Activated T-cell treated with anti-CD3 and anti-CD28 coated beads, Interleukin-2, amount 50 U/mL, for 48 hours (primary cell): ENCODE measurements at regions not wholly inside any gene's neighbourhood (a gene's known extent, or its start where the extent isn't known, plus 50 kb on each side); places are given as distances from the start of the nearest gene placed in this dataset.

ENCODE experiments used
- DNase-seq, 2 experiments: peaks; one replicate each; pipeline ENCODE4 v3.0.0-alpha.2; 2020

- DNase-seq, result no peak
Observed at GRCh38 chr20:16951876-16952275, 203.7 kb downstream of the OTOR start.

- DNase-seq, result no peak
Observed at GRCh38 chr20:16952965-16953364, 204.8 kb downstream of the OTOR start.

- no peak for DNase-seq
Observed at GRCh38 chr20:16953858-16954257, 205.7 kb downstream of the OTOR start.

GRCh38 chr20:16955462-16955861 lies 207.3 kb downstream of the OTOR start:
- no peak for DNase-seq

- DNase-seq, result no peak
Observed at GRCh38 chr20:16955971-16956370, 207.8 kb downstream of the OTOR start.

- no peak for DNase-seq
Observed at GRCh38 chr20:16965401-16965800, 217.2 kb downstream of the OTOR start.

- DNase-seq, result no peak
Observed at GRCh38 chr20:16966276-16966880, 218.2 kb downstream of the OTOR start.

GRCh38 chr20:16968099-16968498 lies 219.9 kb downstream of the OTOR start:
- no peak for DNase-seq

- no peak for DNase-seq
Observed at GRCh38 chr20:16970776-16971175, 222.6 kb downstream of the OTOR start.

- no peak for DNase-seq
Observed at GRCh38 chr20:16974080-16974854, 226.1 kb downstream of the OTOR start.

- no peak for DNase-seq
Observed at GRCh38 chr20:16974855-16975162, 226.7 kb downstream of the OTOR start.

- no peak for DNase-seq
Observed at GRCh38 chr20:16975682-16976081, 227.5 kb downstream of the OTOR start.

- no peak for DNase-seq
Observed at GRCh38 chr20:16978497-16978896, 230.3 kb downstream of the OTOR start.

- no peak for DNase-seq
Observed at GRCh38 chr20:16982091-16982726, 234.1 kb downstream of the OTOR start.

GRCh38 chr20:16984481-16984880 lies 236.3 kb downstream of the OTOR start:
- DNase-seq, result no peak

GRCh38 chr20:17003170-17003870 lies 223.5 kb upstream of the PCSK2 start:
- DNase-seq, result no peak

GRCh38 chr20:17010181-17010580 lies 216.7 kb upstream of the PCSK2 start:
- no peak for DNase-seq

- DNase-seq, result no peak
Observed at GRCh38 chr20:17012546-17013226, 214.2 kb upstream of the PCSK2 start.

- DNase-seq, result no peak
Observed at GRCh38 chr20:17014217-17014616, 212.6 kb upstream of the PCSK2 start.

- no peak for DNase-seq
Observed at GRCh38 chr20:17014756-17015366, 212.0 kb upstream of the PCSK2 start.

GRCh38 chr20:17017232-17017631 lies 209.6 kb upstream of the PCSK2 start:
- DNase-seq, result no peak

- no peak for DNase-seq
Observed at GRCh38 chr20:17021481-17021880, 205.4 kb upstream of the PCSK2 start.

GRCh38 chr20:17023036-17023435 lies 203.8 kb upstream of the PCSK2 start:
- DNase-seq, result no peak
